NCI-H526 treated with DMSO at 0.1 percent for 48 hours (cell line): ENCODE measurements at regions not wholly inside any gene's neighbourhood (a gene's known extent, or its start where the extent isn't known, plus 50 kb on each side); places are given as distances from the start of the nearest gene placed in this dataset.

Source experiments
- DNase-seq: peaks from one replicate; lab custom pipeline; 2025; lab: John Stamatoyannopoulos, UW

- no peak for DNase-seq
Measured at GRCh38 chr20:58091810-58092209, 136.6 kb downstream of the ANKRD60 start.

- no peak for DNase-seq
Measured at GRCh38 chr20:58090161-58090560, 138.3 kb downstream of the ANKRD60 start.

GRCh38 chr20:58088625-58089024 is 139.8 kb downstream of the ANKRD60 start:
- no peak for DNase-seq

GRCh38 chr20:58088105-58088504 is 140.3 kb downstream of the ANKRD60 start:
- DNase-seq: no peak

GRCh38 chr20:58087562-58087858 is 140.9 kb downstream of the ANKRD60 start:
- DNase-seq: no peak

GRCh38 chr20:58086763-58087561 is 141.5 kb downstream of the ANKRD60 start:
- DNase-seq: peak; percentile 27

- no peak for DNase-seq
Measured at GRCh38 chr20:58084966-58085365, 143.5 kb downstream of the ANKRD60 start.

GRCh38 chr20:58084566-58084965 is 143.9 kb downstream of the ANKRD60 start:
- DNase-seq: no peak

- no peak for DNase-seq
Measured at GRCh38 chr20:58081846-58082245, 146.6 kb downstream of the ANKRD60 start.

- DNase-seq: no peak
Measured at GRCh38 chr20:58078741-58079522, 149.5 kb downstream of the ANKRD60 start.

GRCh38 chr20:58077282-58077681 is 151.2 kb downstream of the ANKRD60 start:
- DNase-seq: no peak

GRCh38 chr20:58076405-58076804 is 152.0 kb downstream of the ANKRD60 start:
- DNase-seq: no peak

- no peak for DNase-seq
Measured at GRCh38 chr20:58075586-58076345, 152.7 kb downstream of the ANKRD60 start.

GRCh38 chr20:58073945-58074856 is 154.3 kb downstream of the ANKRD60 start:
- DNase-seq: no peak

- no peak for DNase-seq
Measured at GRCh38 chr20:58072695-58073671, 155.5 kb downstream of the ANKRD60 start.

GRCh38 chr20:58071991-58072390 is 156.5 kb downstream of the ANKRD60 start:
- DNase-seq: peak; percentile 48

- DNase-seq: no peak
Measured at GRCh38 chr20:58071298-58071697, 157.2 kb downstream of the ANKRD60 start.

- no peak for DNase-seq
Measured at GRCh38 chr20:58070664-58071196, 157.7 kb downstream of the ANKRD60 start.

- no peak for DNase-seq
Measured at GRCh38 chr20:58069796-58070663, 158.4 kb downstream of the ANKRD60 start.
